Effector memory CD8-positive, alpha-beta T cell (primary cell): ENCODE measurements at regions not wholly inside any gene's neighbourhood (a gene's known extent, or its start where the extent isn't known, plus 50 kb on each side); places are given as distances from the start of the nearest gene placed in this dataset.

Source experiments
- ATAC-seq: fragments of 150-1000 bp; cut with Tn5 transposase; replicated peaks from 2 replicates; pipeline ENCODE4 v1.10.0; 2021; ENCODE audit warnings: mild to moderate bottlenecking, moderate library complexity
- DNase-seq, 3 experiments: peaks; one replicate each; pipeline ENCODE4 v3.0.0; 2021
- H3K27ac Mint-ChIP-seq, 2 donors: one replicate each; pipeline ENCODE4 v1.8.0; 2022; ENCODE audit warnings: mild to moderate bottlenecking in 2 of 2, mixed read lengths in 2 of 2, moderate library complexity in 2 of 2
- H3K27me3 Mint-ChIP-seq, 2 donors: one replicate each; pipeline ENCODE4 v1.8.0; 2022; ENCODE audit warnings: mixed read lengths in 2 of 2
- H3K36me3 Mint-ChIP-seq: one replicate; pipeline ENCODE4 v1.8.0; 2022; ENCODE audit warnings: mild to moderate bottlenecking, moderate library complexity, mixed read lengths; ENCODE audit not compliant: insufficient read depth
- H3K4me1 Mint-ChIP-seq, 2 donors: one replicate each; pipeline ENCODE4 v1.8.0; 2022; ENCODE audit warnings: low read depth in 2 of 2, mixed read lengths in 2 of 2
- H3K4me3 Mint-ChIP-seq, 2 donors: one replicate each; pipeline ENCODE4 v1.8.0; 2022; ENCODE audit warnings: mild to moderate bottlenecking in 2 of 2, mixed read lengths in 2 of 2, moderate library complexity in 2 of 2
- H3K9me3 Mint-ChIP-seq, 2 donors: one replicate each; pipeline ENCODE4 v1.8.0; 2022; ENCODE audit warnings: mixed read lengths in 2 of 2

GRCh38 chr3:150083655-150084042 lies 113.0 kb upstream of the PFN2 start:
- Mint-ChIP-seq H3K27ac (no peak overlapping the region), H3K4me3 (no peak overlapping the region), H3K9me3 (no peaks in the 10 kb centered on the region), H3K4me1 (peaks cover 0 to 2% of the 10 kb centered on the region in 2 donors), H3K36me3 (no peaks in the 10 kb centered on the region), H3K27me3 (peaks cover 9 to 23% of the 10 kb centered on the region in 2 donors)
- DNase-seq (no peak), ATAC-seq (no peak)

DNA sequence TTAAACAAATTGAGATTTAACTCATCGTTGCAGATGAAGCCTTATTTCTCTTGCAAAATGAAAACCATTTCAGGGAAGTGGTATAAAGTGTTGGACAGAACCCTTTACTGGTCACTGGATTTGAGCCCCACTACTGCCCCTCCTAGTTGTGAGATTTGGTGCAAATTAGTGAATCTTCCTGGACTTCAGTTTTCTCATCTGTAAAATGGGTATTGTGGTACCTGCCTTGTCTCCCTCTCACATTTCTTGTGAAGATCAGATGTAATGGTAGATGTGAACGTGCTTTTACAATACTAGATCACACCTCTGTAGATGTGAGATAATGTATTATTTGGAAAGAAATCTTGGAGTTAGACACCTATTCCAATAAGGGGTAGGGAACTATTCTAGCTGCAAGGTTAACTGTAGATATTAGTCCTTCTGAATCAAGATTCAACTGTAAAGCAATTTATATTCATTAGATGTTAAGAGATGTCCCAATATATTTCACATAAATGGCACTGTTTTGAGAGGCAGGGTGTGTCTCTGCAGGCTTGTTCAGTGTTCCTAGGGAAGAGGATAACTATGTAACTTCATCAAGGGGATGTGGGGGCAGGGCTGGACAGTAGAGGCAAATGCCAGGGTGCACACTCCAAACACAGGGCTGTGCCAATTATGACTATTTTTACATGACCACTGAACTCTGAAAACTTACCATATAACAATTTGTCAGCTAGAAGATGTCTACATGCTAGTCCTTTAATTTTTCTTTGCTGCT lies 112.4 kb upstream of the PFN2 start:
- peaks cover 9 to 17% of the 10 kb centered on the region in 2 donors for H3K27me3 Mint-ChIP-seq
- H3K4me1 Mint-ChIP-seq: peaks cover 0 to 2% of the 10 kb centered on the region in 2 donors
- no peaks in the 10 kb centered on the region for H3K9me3 Mint-ChIP-seq

DNA sequence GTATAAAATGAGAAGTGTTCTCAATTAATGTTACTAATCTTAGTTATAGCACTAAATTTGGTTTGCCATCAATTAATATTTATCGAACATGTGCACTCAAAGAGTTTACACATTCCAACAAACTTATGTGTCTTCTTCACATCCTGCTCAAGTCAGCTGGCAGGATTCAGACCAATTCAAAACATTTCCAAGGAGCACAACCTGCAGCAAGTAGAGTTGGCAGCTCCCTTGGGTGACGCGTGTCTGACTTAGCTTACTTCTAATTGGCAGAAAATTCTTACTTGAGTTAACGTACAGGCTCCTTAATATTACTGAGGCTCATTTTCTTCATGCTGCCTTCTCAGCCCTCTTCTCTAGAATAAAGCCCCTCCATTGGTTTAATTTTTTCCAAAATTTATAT lies 110.4 kb upstream of the PFN2 start:
- ATAC-seq: no peak
- no peaks in the 10 kb centered on the region for H3K36me3 Mint-ChIP-seq

More for the DNA sequence above, 112.4 kb upstream of the PFN2 start:
- Mint-ChIP-seq H3K36me3 (no peaks in the 10 kb centered on the region), H3K4me3 (no peak overlapping the region), H3K27ac (no peak overlapping the region)
- ATAC-seq (no peak), DNase-seq (no peak)

GRCh38 chr3:150080058-150080730 lies 109.5 kb upstream of the PFN2 start:
- Mint-ChIP-seq H3K27ac (no peak overlapping the region), H3K27me3 (peaks cover 9 to 11% of the 10 kb centered on the region in 2 donors), H3K4me1 (peaks cover 0 to 2% of the 10 kb centered on the region in 2 donors), H3K9me3 (no peaks in the 10 kb centered on the region), H3K36me3 (no peaks in the 10 kb centered on the region), H3K4me3 (no peak overlapping the region)
- no peak for ATAC-seq
- no peak for DNase-seq

More for the DNA sequence above, 110.4 kb upstream of the PFN2 start:
- Mint-ChIP-seq H3K27me3 (peaks cover 9 to 11% of the 10 kb centered on the region in 2 donors), H3K27ac (no peak overlapping the region), H3K4me1 (peaks cover 0 to 2% of the 10 kb centered on the region in 2 donors), H3K4me3 (no peak overlapping the region), H3K9me3 (no peaks in the 10 kb centered on the region)
- DNase-seq: no peak

DNA sequence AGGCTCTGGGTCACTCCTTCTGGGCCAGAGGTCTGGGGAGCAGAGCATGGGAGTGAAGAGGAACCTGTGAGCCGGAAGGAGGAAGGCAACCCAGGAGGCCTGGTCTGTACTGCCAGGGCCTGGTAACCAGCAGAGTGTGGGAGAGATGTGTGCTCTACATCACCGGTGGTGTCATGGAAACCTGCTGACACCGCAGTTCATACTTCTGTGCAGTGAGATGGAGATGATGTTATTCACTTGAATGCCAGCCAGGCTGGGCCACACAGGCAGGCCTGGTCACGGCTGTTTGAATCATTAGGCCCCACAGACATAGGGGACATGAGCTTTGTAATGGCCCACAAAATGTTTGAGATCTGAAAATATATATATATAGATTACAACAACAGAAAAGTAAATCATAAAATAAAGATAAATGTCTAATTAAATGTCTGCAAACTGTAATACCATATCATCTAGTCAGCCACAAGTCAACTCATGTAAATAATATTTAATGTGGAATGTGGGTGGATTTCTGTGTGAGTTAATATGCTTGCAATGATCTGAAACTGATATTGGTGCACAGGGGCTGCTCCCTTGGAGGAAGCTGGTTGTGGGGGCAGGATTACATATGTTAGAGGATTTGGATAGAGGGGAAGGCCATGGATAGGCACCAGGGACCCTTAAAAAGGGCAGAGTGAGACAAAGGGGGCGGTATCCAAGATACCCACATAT lies 108.5 kb upstream of the PFN2 start:
- Mint-ChIP-seq H3K27ac (no peak overlapping the region), H3K4me3 (no peak overlapping the region), H3K4me1 (peaks cover 0 to 2% of the 10 kb centered on the region in 2 donors), H3K27me3 (peaks cover 3 to 8% of the 10 kb centered on the region in 2 donors), H3K36me3 (no peaks in the 10 kb centered on the region), H3K9me3 (no peaks in the 10 kb centered on the region)
- no peak for ATAC-seq
- no peak for DNase-seq

DNA sequence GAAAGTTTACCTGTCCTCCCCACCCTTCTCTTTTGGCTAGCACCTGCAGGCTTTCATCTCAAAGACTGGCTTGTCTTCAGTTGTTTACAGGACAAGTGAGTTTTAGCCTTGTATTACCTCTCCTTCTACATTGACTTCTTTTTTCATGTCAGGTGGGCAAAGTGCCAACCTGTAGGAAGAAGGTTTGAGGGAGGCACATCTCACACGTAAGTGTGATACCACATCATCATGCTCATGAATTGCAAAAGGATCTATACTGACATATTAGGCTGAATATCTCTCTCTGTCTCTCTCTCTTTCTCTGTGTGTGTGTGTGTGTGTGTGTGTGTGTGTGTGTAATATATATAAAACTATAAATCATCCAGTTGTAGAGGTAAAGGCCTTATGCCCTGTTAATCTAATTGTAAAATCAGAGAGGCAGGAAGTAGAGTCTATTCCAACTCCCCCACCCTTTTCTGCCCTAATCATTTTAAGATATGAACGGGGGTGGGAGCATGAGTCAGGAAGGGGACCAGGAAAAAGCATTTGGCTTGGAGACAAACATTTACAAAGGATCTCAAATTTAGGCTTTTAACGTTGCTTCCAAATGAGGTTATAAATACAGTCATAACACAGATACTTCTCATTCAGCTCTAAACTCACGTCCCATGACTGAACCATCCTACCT lies 107.0 kb upstream of the PFN2 start:
- Mint-ChIP-seq H3K4me1 (peaks cover 0 to 6% of the 10 kb centered on the region in 2 donors), H3K27ac (no peak overlapping the region), H3K27me3 (peaks cover 13 to 17% of the 10 kb centered on the region in 2 donors), H3K36me3 (no peaks in the 10 kb centered on the region), H3K4me3 (no peak overlapping the region), H3K9me3 (no peaks in the 10 kb centered on the region)
- no peak for ATAC-seq
- DNase-seq: no peak

GRCh38 chr3:150077107-150077506 lies 106.4 kb upstream of the PFN2 start:
- peaks cover 19 to 23% of the 10 kb centered on the region in 2 donors for H3K27me3 Mint-ChIP-seq
- no peaks in the 10 kb centered on the region for H3K36me3 Mint-ChIP-seq

GRCh38 chr3:150076443-150076842 lies 105.7 kb upstream of the PFN2 start:
- H3K27ac Mint-ChIP-seq: no peak overlapping the region
- no peak overlapping the region for H3K4me3 Mint-ChIP-seq
- H3K4me1 Mint-ChIP-seq: peaks cover 0 to 6% of the 10 kb centered on the region in 2 donors
- ATAC-seq (no peak), DNase-seq (no peak)
- no peaks in the 10 kb centered on the region for H3K9me3 Mint-ChIP-seq
- H3K27me3 Mint-ChIP-seq: peaks cover 22 to 25% of the 10 kb centered on the region in 2 donors
- H3K36me3 Mint-ChIP-seq: no peaks in the 10 kb centered on the region

More at GRCh38 chr3:150077107-150077506, 106.4 kb upstream of the PFN2 start:
- ATAC-seq (no peak), DNase-seq (no peak)
- no peaks in the 10 kb centered on the region for H3K9me3 Mint-ChIP-seq
- peaks cover 0 to 6% of the 10 kb centered on the region in 2 donors for H3K4me1 Mint-ChIP-seq
- no peak overlapping the region for H3K4me3 Mint-ChIP-seq
- no peak overlapping the region for H3K27ac Mint-ChIP-seq

DNA sequence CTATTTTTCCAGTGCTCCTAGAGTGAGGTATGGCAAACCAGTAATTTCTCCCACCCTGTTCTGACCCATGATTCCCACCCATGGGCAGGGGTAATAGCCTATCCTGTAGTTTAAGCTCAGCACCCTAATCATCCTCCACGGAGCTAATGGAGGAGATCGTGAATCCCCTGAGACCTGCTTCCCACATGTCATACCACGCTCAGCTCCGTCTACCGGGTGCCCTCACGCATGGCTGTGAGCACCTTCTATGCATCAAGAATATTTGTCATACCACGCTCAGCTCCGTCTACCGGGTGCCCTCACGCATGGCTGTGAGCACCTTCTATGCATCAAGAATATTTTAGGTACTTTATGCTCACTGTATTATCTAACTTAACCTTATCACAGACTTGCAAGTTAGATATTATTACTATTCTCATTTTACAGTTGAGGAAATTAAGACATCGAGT lies 104.7 kb upstream of the PFN2 start:
- Mint-ChIP-seq H3K4me1 (peaks cover 0 to 6% of the 10 kb centered on the region in 2 donors), H3K27ac (no peak overlapping the region)

GRCh38 chr3:150074697-150075416 lies 104.2 kb upstream of the PFN2 start:
- Mint-ChIP-seq H3K27ac (no peak overlapping the region), H3K9me3 (no peaks in the 10 kb centered on the region), H3K36me3 (no peaks in the 10 kb centered on the region), H3K4me1 (peaks cover 0 to 3% of the 10 kb centered on the region in 2 donors), H3K27me3 (peaks cover 31 to 40% of the 10 kb centered on the region in 2 donors), H3K4me3 (no peak overlapping the region)
- ATAC-seq: no peak
- no peak for DNase-seq

More for the DNA sequence above, 104.7 kb upstream of the PFN2 start:
- DNase-seq (no peak), ATAC-seq (no peak)
- Mint-ChIP-seq H3K4me3 (no peak overlapping the region), H3K27me3 (peaks cover 30 to 34% of the 10 kb centered on the region in 2 donors), H3K36me3 (no peaks in the 10 kb centered on the region), H3K9me3 (no peaks in the 10 kb centered on the region)

GRCh38 chr3:150074277-150074676 lies 103.6 kb upstream of the PFN2 start:
- DNase-seq: no peak
- Mint-ChIP-seq H3K9me3 (no peaks in the 10 kb centered on the region), H3K4me3 (no peak overlapping the region), H3K27me3 (peaks cover 35 to 46% of the 10 kb centered on the region in 2 donors), H3K4me1 (peaks cover 0 to 3% of the 10 kb centered on the region in 2 donors), H3K27ac (no peak overlapping the region), H3K36me3 (no peaks in the 10 kb centered on the region)
- ATAC-seq: no peak

DNA sequence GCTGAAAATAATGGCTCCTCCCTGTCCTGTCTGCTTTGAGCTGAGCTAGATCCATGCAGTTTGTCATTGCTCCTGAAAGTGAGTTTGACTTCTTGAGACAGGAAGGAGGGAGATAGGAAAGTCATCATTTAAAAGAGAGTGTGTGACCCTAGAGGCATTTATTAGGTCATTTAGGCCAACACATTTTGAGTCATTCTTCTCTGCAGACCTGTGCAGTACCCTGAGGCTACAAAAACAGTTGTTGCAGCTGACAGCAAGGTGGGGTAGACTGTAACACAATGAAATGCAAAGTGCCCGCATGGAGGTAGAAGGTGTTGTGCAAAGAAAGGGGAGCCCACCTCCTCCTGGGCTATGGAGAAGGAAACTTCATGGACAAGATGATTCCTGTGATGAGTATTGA lies 102.8 kb upstream of the PFN2 start:
- Mint-ChIP-seq H3K9me3 (no peaks in the 10 kb centered on the region), H3K36me3 (no peaks in the 10 kb centered on the region), H3K4me3 (no peak overlapping the region), H3K27me3 (peaks cover 39 to 49% of the 10 kb centered on the region in 2 donors), H3K27ac (no peak overlapping the region), H3K4me1 (peaks cover 0 to 3% of the 10 kb centered on the region in 2 donors)
- no peak for ATAC-seq
- DNase-seq: no peak
